PC-3 (cell line): ENCODE measurements at regions not wholly inside any gene's neighbourhood (a gene's known extent, or its start where the extent isn't known, plus 50 kb on each side); places are given as distances from the start of the nearest gene placed in this dataset.

Experiments used
- EZH2 ChIP-seq: fragments of 300-600 bp; sonication (generic); IDR thresholded peaks from one replicate; pipeline ENCODE4 v1.6.1; 2017; ENCODE audit warnings: antibody characterized with exemption, mild to moderate bottlenecking, low read length; ENCODE audit not compliant: unreplicated experiment
- EZH2phosphoT487 ChIP-seq: fragments of 300-600 bp; sonication (generic); IDR thresholded peaks from 2 replicates; pipeline ENCODE4 v1.6.1; 2018; ENCODE audit warnings: mild to moderate bottlenecking, antibody characterized with exemption, low read length, borderline replicate concordance
- TF ChIP-seq, protein P1 (sequence below): fragments of 300-600 bp; sonication (generic); conservative IDR thresholded peaks from 2 replicates; pipeline ENCODE4 v1.5.1; 2017; ENCODE audit warnings: antibody characterized with exemption, low read depth, mild to moderate bottlenecking, low read length

DNA sequence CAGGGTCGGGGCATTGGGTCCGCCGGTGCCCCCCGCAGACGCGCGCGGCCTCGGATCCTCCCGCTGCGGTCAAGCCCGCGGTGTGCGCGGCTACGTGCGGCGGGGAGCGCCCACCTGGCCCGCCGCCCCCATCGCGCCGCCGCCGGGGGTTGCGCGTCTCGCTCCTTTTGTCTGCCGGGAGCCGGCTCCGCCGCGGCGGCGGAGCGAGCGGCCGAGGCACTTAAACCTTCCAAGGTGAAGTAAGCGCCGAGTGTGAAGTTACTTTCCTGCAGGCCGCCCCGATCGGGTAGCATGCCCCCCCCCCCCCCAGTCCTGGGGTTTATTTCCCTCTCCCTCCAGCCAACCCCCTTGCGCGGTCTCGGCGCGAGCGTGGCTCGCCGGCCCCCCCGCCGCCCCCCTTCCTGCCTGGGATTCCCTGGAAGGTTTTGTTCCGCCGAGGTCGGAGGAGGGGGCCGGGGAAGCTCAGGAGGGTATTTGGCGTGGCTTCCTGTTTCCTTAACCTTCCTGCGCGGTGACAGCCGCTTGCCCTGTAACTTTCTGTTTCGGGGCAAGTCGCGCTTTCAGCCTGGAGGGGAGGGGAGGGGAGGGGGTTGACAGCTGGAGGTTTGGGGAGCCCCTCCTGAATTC lies 56.6 kb upstream of the GSE1 start:
- TF ChIP-seq, protein P1, sequence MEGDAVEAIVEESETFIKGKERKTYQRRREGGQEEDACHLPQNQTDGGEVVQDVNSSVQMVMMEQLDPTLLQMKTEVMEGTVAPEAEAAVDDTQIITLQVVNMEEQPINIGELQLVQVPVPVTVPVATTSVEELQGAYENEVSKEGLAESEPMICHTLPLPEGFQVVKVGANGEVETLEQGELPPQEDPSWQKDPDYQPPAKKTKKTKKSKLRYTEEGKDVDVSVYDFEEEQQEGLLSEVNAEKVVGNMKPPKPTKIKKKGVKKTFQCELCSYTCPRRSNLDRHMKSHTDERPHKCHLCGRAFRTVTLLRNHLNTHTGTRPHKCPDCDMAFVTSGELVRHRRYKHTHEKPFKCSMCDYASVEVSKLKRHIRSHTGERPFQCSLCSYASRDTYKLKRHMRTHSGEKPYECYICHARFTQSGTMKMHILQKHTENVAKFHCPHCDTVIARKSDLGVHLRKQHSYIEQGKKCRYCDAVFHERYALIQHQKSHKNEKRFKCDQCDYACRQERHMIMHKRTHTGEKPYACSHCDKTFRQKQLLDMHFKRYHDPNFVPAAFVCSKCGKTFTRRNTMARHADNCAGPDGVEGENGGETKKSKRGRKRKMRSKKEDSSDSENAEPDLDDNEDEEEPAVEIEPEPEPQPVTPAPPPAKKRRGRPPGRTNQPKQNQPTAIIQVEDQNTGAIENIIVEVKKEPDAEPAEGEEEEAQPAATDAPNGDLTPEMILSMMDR: no peak
- no peak for TF ChIP-seq EZH2phosphoT487
- TF ChIP-seq EZH2: no peak
